GM18502 (cell line): ENCODE measurements at regions not wholly inside any gene's neighbourhood (a gene's known extent, or its start where the extent isn't known, plus 50 kb on each side); places are given as distances from the start of the nearest gene placed in this dataset.

Experiments
- ATAC-seq: cut with Tn5 transposase; IDR thresholded peaks from one replicate; pipeline ENCODE4 v1.9.1; 2021; ENCODE audit warnings: mild to moderate bottlenecking; ENCODE audit not compliant: unreplicated experiment, poor library complexity

GRCh38 chr2:125455110-125455509 is 1200.8 kb upstream of the GYPC start:
- peak; percentile 50 for ATAC-seq

- no peak for ATAC-seq
Observed at GRCh38 chr2:125456693-125457363, 1199.1 kb upstream of the GYPC start.

GRCh38 chr2:125471963-125472362 is 1184.0 kb upstream of the GYPC start:
- ATAC-seq, result peak; percentile 73

GRCh38 chr2:125479143-125479636 is 1176.8 kb upstream of the GYPC start:
- no peak for ATAC-seq

- ATAC-seq, result no peak
Observed at GRCh38 chr2:125490308-125490707, 1165.7 kb upstream of the GYPC start.

- ATAC-seq, result no peak
Observed at GRCh38 chr2:125491663-125492062, 1164.3 kb upstream of the GYPC start.

GRCh38 chr2:125512313-125512712 is 1143.6 kb upstream of the GYPC start:
- ATAC-seq, result no peak

- ATAC-seq, result peak; percentile 62
Observed at GRCh38 chr2:125516496-125517109, 1139.4 kb upstream of the GYPC start.

GRCh38 chr2:125526093-125526492 is 1129.9 kb upstream of the GYPC start:
- ATAC-seq, result no peak

GRCh38 chr2:125535089-125535488 is 1120.9 kb upstream of the GYPC start:
- ATAC-seq, result no peak

GRCh38 chr2:125543968-125544514 is 1111.9 kb upstream of the GYPC start:
- ATAC-seq, result no peak

- no peak for ATAC-seq
Observed at GRCh38 chr2:125553768-125554167, 1102.2 kb upstream of the GYPC start.

GRCh38 chr2:125554956-125555355 is 1101.0 kb upstream of the GYPC start:
- no peak for ATAC-seq

GRCh38 chr2:125559186-125559585 is 1096.8 kb upstream of the GYPC start:
- no peak for ATAC-seq

GRCh38 chr2:125560855-125561254 is 1095.1 kb upstream of the GYPC start:
- no peak for ATAC-seq

GRCh38 chr2:125561302-125561701 is 1094.7 kb upstream of the GYPC start:
- no peak for ATAC-seq

GRCh38 chr2:125562924-125563323 is 1093.0 kb upstream of the GYPC start:
- ATAC-seq, result no peak

GRCh38 chr2:125564471-125564870 is 1091.5 kb upstream of the GYPC start:
- no peak for ATAC-seq

- no peak for ATAC-seq
Observed at GRCh38 chr2:125566422-125566821, 1089.5 kb upstream of the GYPC start.

GRCh38 chr2:125567100-125567499 is 1088.9 kb upstream of the GYPC start:
- no peak for ATAC-seq

- no peak for ATAC-seq
Observed at GRCh38 chr2:125572660-125573059, 1083.3 kb upstream of the GYPC start.

- no peak for ATAC-seq
Observed at GRCh38 chr2:125573432-125573831, 1082.5 kb upstream of the GYPC start.
